ENCODE measurements at regions not wholly inside any gene's neighbourhood (a gene's known extent, or its start where the extent isn't known, plus 50 kb on each side); places are given as distances from the start of the nearest gene placed in this dataset.

DNA sequence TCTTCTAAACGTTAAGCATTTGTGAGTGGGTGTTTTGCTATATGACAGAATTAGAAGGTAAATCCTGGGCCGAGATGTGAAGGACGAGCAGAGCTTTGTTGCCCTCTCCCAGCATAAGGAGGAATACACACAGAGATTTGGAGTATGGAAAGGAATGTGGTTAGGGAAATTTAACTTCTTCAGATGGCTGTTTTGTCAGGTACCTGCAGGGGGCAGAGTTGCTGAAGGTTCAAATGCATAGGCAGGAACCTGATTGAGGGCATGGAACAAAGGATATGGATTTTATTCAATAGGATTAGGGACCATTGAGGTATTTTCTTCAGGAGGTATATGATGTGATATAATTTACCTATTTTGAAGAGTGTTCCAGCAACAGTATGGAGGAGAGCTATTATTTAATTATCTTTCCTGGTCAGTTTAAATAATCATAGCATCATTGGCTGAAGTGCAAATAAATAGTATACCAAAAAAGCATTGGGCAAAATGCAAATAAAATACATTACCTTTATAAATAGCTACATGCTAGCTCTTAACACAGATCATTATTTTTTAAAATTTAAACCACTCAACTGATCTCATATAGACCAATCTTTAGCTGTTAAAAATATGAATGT is 143.6 kb downstream of the SLIT2 start:
- WGBS, 2 donors = 19 to 23% methylated on average over 3 of the region's 3 CpGs
- TF ChIP-seq POLR2AphosphoS5 (IDR thresholded peaks at IDR 0.05) (no peak), EP300 (IDR thresholded peaks at IDR 0.05) (no peak), POLR2A (IDR thresholded peaks at IDR 0.05) (no peak)
- TF ChIP-seq, protein P1, sequence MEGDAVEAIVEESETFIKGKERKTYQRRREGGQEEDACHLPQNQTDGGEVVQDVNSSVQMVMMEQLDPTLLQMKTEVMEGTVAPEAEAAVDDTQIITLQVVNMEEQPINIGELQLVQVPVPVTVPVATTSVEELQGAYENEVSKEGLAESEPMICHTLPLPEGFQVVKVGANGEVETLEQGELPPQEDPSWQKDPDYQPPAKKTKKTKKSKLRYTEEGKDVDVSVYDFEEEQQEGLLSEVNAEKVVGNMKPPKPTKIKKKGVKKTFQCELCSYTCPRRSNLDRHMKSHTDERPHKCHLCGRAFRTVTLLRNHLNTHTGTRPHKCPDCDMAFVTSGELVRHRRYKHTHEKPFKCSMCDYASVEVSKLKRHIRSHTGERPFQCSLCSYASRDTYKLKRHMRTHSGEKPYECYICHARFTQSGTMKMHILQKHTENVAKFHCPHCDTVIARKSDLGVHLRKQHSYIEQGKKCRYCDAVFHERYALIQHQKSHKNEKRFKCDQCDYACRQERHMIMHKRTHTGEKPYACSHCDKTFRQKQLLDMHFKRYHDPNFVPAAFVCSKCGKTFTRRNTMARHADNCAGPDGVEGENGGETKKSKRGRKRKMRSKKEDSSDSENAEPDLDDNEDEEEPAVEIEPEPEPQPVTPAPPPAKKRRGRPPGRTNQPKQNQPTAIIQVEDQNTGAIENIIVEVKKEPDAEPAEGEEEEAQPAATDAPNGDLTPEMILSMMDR (IDR thresholded peaks at IDR 0.05) = peak in 5 of 6 experiments; percentile 16 to 36 (median 33)
- no peaks in the 10 kb centered on the region for H3K9me3 ChIP-seq
- H3K4me1 ChIP-seq = no peaks in the 10 kb centered on the region
- ATAC-seq (ENCODE audit: low FRiP score in 2 of 2) (peak; percentile 40 to 45), DNase-seq (peak in 1 of 2 donors; percentile 23)
- no peak overlapping the region for H3K4me3 ChIP-seq
- no peaks in the 10 kb centered on the region for H3K27me3 ChIP-seq
- no peaks in the 10 kb centered on the region for H3K36me3 ChIP-seq
- H3K27ac ChIP-seq = no peak overlapping the region

DNA sequence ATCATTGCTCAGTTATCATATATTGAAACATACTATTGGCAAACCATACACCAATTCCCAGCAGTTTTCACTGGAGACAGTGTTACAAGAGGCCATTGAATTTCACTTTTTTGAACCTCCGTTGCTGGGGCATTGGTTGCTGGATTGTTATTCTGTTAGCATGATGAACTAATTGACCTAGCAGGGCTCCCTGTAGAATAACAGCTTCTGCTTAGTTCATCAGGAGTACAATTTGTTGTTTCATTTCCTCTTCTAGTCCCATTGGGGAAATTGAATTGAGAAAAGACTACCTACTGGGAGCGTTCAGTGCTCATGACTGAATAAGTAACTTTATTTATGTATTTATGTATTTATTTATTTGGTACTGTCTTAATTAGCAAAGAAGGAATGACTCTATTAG is 151.6 kb downstream of the SLIT2 start:
- ATAC-seq (ENCODE audit: low FRiP score in 2 of 2) (no peak), DNase-seq (no peak)
- H3K4me1 ChIP-seq = no peaks in the 10 kb centered on the region
- no peaks in the 10 kb centered on the region for H3K27me3 ChIP-seq
- H3K4me3 ChIP-seq = no peak overlapping the region
- no peak for TF ChIP-seq POLR2AphosphoS5 (IDR thresholded peaks at IDR 0.05)
- no peak for TF ChIP-seq POLR2A (IDR thresholded peaks at IDR 0.05)
- H3K9me3 ChIP-seq = no peaks in the 10 kb centered on the region
- no peaks in the 10 kb centered on the region for H3K36me3 ChIP-seq
- no peak overlapping the region for H3K27ac ChIP-seq
- 49 to 59% methylated on average over 2 of the region's 2 CpGs for WGBS, 2 donors

DNA sequence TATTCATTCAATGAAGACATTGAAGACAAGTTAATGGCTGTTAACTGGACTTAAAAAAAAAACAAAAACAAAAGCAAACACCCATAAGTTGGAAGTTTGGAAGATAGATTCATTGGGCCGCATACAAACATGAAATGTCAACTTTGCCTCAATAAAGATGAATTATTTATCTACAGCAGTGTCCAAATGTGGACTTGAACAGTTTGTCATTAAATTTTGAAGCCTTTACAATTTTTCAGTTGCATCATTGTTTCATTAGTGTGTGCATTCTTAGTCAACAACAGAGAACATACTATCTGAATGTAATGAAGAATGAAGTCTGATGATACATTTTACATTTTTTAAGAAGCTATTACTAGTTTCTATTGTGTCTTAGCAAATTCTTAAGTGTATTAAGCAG is 152.1 kb downstream of the SLIT2 start:
- DNase-seq (no peak), ATAC-seq (ENCODE audit: low FRiP score in 2 of 2) (no peak)
- 87 to 97% methylated on average over 1 of the region's 1 CpG for WGBS, 2 donors
- H3K4me3 ChIP-seq = no peak overlapping the region
- no peak overlapping the region for H3K27ac ChIP-seq
- H3K27me3 ChIP-seq = no peaks in the 10 kb centered on the region
- TF ChIP-seq EP300 (IDR thresholded peaks at IDR 0.05) (no peak), POLR2A (IDR thresholded peaks at IDR 0.05) (no peak)
- no peaks in the 10 kb centered on the region for H3K36me3 ChIP-seq
- no peaks in the 10 kb centered on the region for H3K9me3 ChIP-seq
- H3K4me1 ChIP-seq = no peaks in the 10 kb centered on the region

DNA sequence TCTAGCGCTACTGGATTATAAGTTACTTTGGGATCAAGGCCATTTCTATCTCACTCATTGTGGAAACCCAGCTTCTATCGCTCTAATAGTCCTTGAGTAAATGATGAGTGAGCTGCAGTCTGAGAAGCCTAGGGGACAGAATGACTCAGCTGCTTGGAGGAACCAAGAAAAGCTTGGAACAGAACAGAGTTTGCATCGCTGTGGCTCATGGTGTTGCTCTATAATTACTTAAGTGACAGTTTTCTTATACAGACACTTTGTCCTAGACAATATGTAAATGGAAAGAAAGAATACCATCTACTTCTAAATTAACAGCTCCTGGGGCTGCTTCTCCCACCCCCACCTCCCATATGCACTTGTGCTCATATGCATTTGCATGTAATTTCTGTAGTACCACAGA is 156.9 kb downstream of the SLIT2 start:
- TF ChIP-seq EP300 (IDR thresholded peaks at IDR 0.05) (no peak), POLR2AphosphoS5 (IDR thresholded peaks at IDR 0.05) (no peak), POLR2A (IDR thresholded peaks at IDR 0.05) (no peak)
- TF ChIP-seq, protein P1 (IDR thresholded peaks at IDR 0.05) = no peak
- no peak overlapping the region for H3K27ac ChIP-seq
- H3K27me3 ChIP-seq = no peaks in the 10 kb centered on the region

DNA sequence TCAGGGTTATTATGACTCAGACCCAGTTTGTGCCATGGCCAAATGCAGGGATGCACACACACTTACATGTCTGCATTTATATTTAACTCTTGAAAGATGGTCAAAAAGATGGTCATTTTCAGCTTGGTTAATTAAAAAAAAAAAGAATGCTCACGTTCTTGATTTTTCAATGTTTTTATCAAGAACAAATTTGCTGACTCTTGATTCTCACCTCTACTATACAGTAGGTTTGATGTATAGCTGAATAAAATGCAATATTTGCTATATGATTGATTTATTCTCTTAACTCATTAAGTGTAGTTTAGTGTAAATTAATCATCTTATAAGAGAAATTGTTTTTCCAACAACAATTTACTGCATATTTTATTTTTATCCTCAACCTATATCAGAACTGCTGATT is 160.4 kb downstream of the SLIT2 start:
- TF ChIP-seq, protein P1 (IDR thresholded peaks at IDR 0.05) = no peak
- TF ChIP-seq EP300 (IDR thresholded peaks at IDR 0.05) = no peak
- TF ChIP-seq POLR2A (IDR thresholded peaks at IDR 0.05) = no peak
- TF ChIP-seq POLR2AphosphoS5 (IDR thresholded peaks at IDR 0.05) = no peak
- H3K27ac ChIP-seq = no peak overlapping the region
- ATAC-seq (ENCODE audit: low FRiP score in 2 of 2) = no peak
- H3K36me3 ChIP-seq = no peaks in the 10 kb centered on the region
- no peaks in the 10 kb centered on the region for H3K27me3 ChIP-seq
- no peak overlapping the region for H3K4me3 ChIP-seq
- no peak for DNase-seq
- H3K4me1 ChIP-seq = no peaks in the 10 kb centered on the region
- H3K9me3 ChIP-seq = no peaks in the 10 kb centered on the region
- whole genome bisulfite sequencing, 2 donors = 76 to 85% methylated on average over 1 of the region's 1 CpG

More for the DNA sequence above, 156.9 kb downstream of the SLIT2 start:
- ATAC-seq (ENCODE audit: low FRiP score in 2 of 2) (peak in 1 of 2 donors; percentile 75), DNase-seq (no peak)
- Histone ChIP-seq H3K4me1 (no peaks in the 10 kb centered on the region), H3K4me3 (no peak overlapping the region), H3K9me3 (no peaks in the 10 kb centered on the region), H3K36me3 (no peaks in the 10 kb centered on the region)
- WGBS, 2 donors = 74 to 83% methylated on average over 3 of the region's 3 CpGs

DNA sequence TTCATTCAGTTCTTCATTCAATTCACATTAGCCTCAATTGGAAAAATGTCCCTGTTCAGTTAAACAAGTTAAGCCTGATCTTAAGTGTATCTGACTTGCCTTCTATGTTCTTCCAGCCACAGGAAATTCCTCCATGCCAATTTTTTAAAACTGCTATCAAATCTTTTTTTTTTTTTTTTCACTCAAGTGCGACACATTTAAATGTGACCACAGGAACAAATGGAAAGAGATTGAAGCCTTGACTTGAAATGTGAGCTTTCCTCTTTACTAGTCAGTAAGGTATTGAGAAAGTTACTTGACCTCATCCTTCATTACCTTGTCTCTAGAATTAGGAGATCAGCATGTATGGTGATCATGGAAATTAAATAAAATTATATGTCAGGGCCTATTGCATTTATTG is 165.1 kb downstream of the SLIT2 start:
- Histone ChIP-seq H3K9me3 (no peaks in the 10 kb centered on the region), H3K36me3 (no peaks in the 10 kb centered on the region), H3K4me1 (no peaks in the 10 kb centered on the region), H3K4me3 (no peak overlapping the region), H3K27ac (no peak overlapping the region), H3K27me3 (no peaks in the 10 kb centered on the region)
- no peak for ATAC-seq (ENCODE audit: low FRiP score in 2 of 2)
- DNase-seq = no peak
- TF ChIP-seq POLR2A (IDR thresholded peaks at IDR 0.05) = no peak
- WGBS, 2 donors = 79 to 95% methylated on average over 1 of the region's 1 CpG
